ENCODE measurements at regions not wholly inside any gene's neighbourhood (a gene's known extent, or its start where the extent isn't known, plus 50 kb on each side); places are given as distances from the start of the nearest gene placed in this dataset.

DNA sequence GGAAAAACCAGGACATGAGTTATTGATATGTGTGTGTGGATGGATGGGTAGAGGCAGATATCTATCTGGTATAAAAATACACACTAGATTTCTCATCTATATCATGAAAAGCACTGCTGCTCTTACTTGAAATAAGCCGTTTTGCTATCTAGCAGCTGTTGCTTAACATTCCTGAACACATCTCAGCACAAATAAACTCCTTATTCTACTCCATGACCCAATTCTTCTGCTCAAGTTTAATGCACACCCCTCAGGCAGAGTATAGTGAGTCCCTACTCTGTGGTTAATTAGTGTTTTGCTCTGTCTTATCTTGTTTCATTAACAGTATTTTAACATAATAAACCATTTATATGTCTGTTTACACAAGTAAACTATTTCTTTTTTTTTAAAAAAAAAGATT lies 134.2 kb downstream of the CBLN2 start:
- Mint-ChIP-seq H3K27me3 (no peaks in the 10 kb centered on the region), H3K9me3 (ENCODE audit: low read depth) (peaks cover 9% of the 10 kb centered on the region), H3K4me1 (ENCODE audit: low read depth) (no peaks in the 10 kb centered on the region), H3K36me3 (ENCODE audit: insufficient read depth) (no peaks in the 10 kb centered on the region), H3K4me3 (ENCODE audit: low read depth) (no peak overlapping the region), H3K27ac (no peak overlapping the region)
- no peak for DNase-seq (ENCODE audit: low spot score, unreplicated experiment)
- TF ChIP-seq CTCF (IDR thresholded peaks at IDR 0.05; ENCODE audit: unreplicated experiment): no peak

- Mint-ChIP-seq H3K4me3 (ENCODE audit: low read depth) (no peak overlapping the region), H3K9me3 (ENCODE audit: low read depth) (peaks cover 20% of the 10 kb centered on the region), H3K4me1 (ENCODE audit: low read depth) (no peaks in the 10 kb centered on the region), H3K27me3 (peaks cover 3% of the 10 kb centered on the region), H3K27ac (no peak overlapping the region), H3K36me3 (ENCODE audit: insufficient read depth) (no peaks in the 10 kb centered on the region)
- no peak for TF ChIP-seq CTCF (IDR thresholded peaks at IDR 0.05; ENCODE audit: unreplicated experiment)
- no peak for DNase-seq (ENCODE audit: low spot score, unreplicated experiment)
These were observed 137.1 kb downstream of the CBLN2 start for GRCh38 chr18:72407048-72407447.

GRCh38 chr18:72391951-72392350 lies 152.2 kb downstream of the CBLN2 start:
- Mint-ChIP-seq H3K4me3 (ENCODE audit: low read depth) (no peak overlapping the region), H3K9me3 (ENCODE audit: low read depth) (no peaks in the 10 kb centered on the region), H3K4me1 (ENCODE audit: low read depth) (no peaks in the 10 kb centered on the region), H3K27ac (no peak overlapping the region), H3K27me3 (no peaks in the 10 kb centered on the region), H3K36me3 (ENCODE audit: insufficient read depth) (no peaks in the 10 kb centered on the region)
- no peak for TF ChIP-seq CTCF (IDR thresholded peaks at IDR 0.05; ENCODE audit: unreplicated experiment)
- no peak for DNase-seq (ENCODE audit: low spot score, unreplicated experiment)

DNA sequence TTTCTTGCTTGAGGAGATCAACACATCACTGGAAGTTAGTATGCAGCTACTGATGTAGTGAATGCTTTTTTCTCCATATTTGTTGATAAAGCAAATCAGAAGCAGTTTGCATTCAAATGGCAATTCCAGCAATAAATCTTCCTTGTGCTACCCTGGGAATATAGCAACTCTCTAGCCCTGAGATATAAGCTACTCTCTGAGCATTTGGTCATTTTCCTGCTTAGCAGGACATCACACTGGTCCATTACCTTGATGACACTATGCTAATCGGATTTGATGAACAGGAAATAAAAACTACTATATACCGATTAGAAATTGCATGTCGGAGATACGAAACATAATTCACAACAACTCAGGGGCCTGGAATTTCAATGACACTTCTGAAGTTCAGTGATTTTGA lies 152.7 kb downstream of the CBLN2 start:
- H3K36me3 Mint-ChIP-seq (ENCODE audit: insufficient read depth): no peaks in the 10 kb centered on the region
- no peak for TF ChIP-seq CTCF (IDR thresholded peaks at IDR 0.05; ENCODE audit: unreplicated experiment)
- no peak overlapping the region for H3K4me3 Mint-ChIP-seq (ENCODE audit: low read depth)
- no peaks in the 10 kb centered on the region for H3K27me3 Mint-ChIP-seq
- no peaks in the 10 kb centered on the region for H3K4me1 Mint-ChIP-seq (ENCODE audit: low read depth)
- DNase-seq (ENCODE audit: low spot score, unreplicated experiment): no peak
- H3K27ac Mint-ChIP-seq: no peak overlapping the region
- H3K9me3 Mint-ChIP-seq (ENCODE audit: low read depth): no peaks in the 10 kb centered on the region

DNA sequence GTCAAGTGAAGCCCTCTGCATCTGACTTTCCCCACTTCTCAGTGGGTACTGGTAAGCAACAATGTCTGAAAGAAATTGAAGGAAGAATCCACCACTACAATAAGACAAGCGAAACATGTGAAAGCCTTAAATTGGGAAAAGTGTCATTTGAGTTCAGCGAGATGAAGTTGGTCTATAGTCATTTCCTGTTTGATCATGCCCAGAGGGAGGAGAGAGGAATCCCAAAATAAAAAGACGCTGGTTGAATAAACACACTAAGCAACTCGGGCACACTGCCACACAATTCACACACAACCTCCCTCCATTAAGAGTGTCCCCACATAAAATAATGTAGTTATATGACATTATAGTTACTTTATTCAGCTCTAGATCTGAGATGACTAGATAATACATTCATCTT lies 166.1 kb downstream of the CBLN2 start:
- Mint-ChIP-seq H3K27me3 (no peaks in the 10 kb centered on the region), H3K36me3 (ENCODE audit: insufficient read depth) (no peaks in the 10 kb centered on the region), H3K4me3 (ENCODE audit: low read depth) (no peak overlapping the region), H3K9me3 (ENCODE audit: low read depth) (no peaks in the 10 kb centered on the region), H3K27ac (no peak overlapping the region), H3K4me1 (ENCODE audit: low read depth) (no peaks in the 10 kb centered on the region)
- no peak for TF ChIP-seq CTCF (IDR thresholded peaks at IDR 0.05; ENCODE audit: unreplicated experiment)
- no peak for DNase-seq (ENCODE audit: low spot score, unreplicated experiment)
